Neutrophil (primary cell): ENCODE measurements at regions not wholly inside any gene's neighbourhood (a gene's known extent, or its start where the extent isn't known, plus 50 kb on each side); places are given as distances from the start of the nearest gene placed in this dataset.

ENCODE experiments used
- H3K27ac ChIP-seq: fragments of 200-600 bp; sonication (generic); 2 replicates; pipeline ENCODE4 v1.5.1; 2016; ENCODE audit warnings: mild to moderate bottlenecking, moderate library complexity
- H3K27me3 ChIP-seq: fragments of 200-600 bp; sonication (generic); 2 replicates; pipeline ENCODE4 v1.6.0; 2016; ENCODE audit warnings: mild to moderate bottlenecking
- H3K36me3 ChIP-seq: fragments of 200-600 bp; sonication (generic); 2 replicates; pipeline ENCODE4 v1.5.1; 2017
- H3K4me1 ChIP-seq, 2 experiments: fragments of 200-600 bp in 1 of 2; sonication (generic) in 1 of 2; 1 replicate in 1 of 2; 2 replicates in 1 of 2; pipeline versions ENCODE4 v1.5.1 to v1.6.1; 2013 to 2016; ENCODE audit warnings: low read depth in 1 of 2, low read length in 1 of 2, mild to moderate bottlenecking in 1 of 2, moderate library complexity in 1 of 2; ENCODE audit not compliant: control insufficient read depth in 1 of 2, insufficient read depth in 1 of 2
- H3K4me3 ChIP-seq, 2 experiments: fragments of 200-600 bp in 1 of 2; sonication (generic) in 1 of 2; 1 replicate in 1 of 2; 2 replicates in 1 of 2; pipeline ENCODE4 v1.5.1; 2013 to 2016; ENCODE audit warnings: low read depth in 1 of 2, low read length in 1 of 2, mild to moderate bottlenecking in 1 of 2, moderate library complexity in 1 of 2
- H3K9me3 ChIP-seq: fragments of 200-600 bp; sonication (generic); 2 replicates; pipeline ENCODE4 v1.5.1; 2016
- CTCF ChIP-seq: fragments of 200-600 bp; sonication (generic); IDR thresholded peaks from 2 replicates; pipeline ENCODE4 v1.5.1; 2016; ENCODE audit warnings: antibody characterized with exemption

- TF ChIP-seq CTCF, result no peak
- H3K27ac ChIP-seq, result no peak overlapping the region
- H3K4me3 ChIP-seq, result no peak overlapping the region
- no peaks in the 10 kb centered on the region for H3K36me3 ChIP-seq
- H3K27me3 ChIP-seq, result peaks cover 52% of the 10 kb centered on the region
- no peaks in the 10 kb centered on the region for H3K9me3 ChIP-seq
- no peaks in the 10 kb centered on the region for H3K4me1 ChIP-seq
Observed at GRCh38 chr20:4573564-4574355, 112.5 kb upstream of the PRNP start.

GRCh38 chr20:4571759-4572531 lies 114.3 kb upstream of the PRNP start:
- no peaks in the 10 kb centered on the region for H3K9me3 ChIP-seq
- no peak overlapping the region for H3K27ac ChIP-seq
- no peaks in the 10 kb centered on the region for H3K4me1 ChIP-seq

GRCh38 chr20:4569865-4570264 lies 116.4 kb upstream of the PRNP start:
- H3K27me3 ChIP-seq, result peaks cover 24% of the 10 kb centered on the region
- H3K36me3 ChIP-seq, result no peaks in the 10 kb centered on the region
- no peaks in the 10 kb centered on the region for H3K9me3 ChIP-seq
- H3K4me3 ChIP-seq, result no peak overlapping the region
- no peak for TF ChIP-seq CTCF
- H3K27ac ChIP-seq, result no peak overlapping the region
- H3K4me1 ChIP-seq, result no peaks in the 10 kb centered on the region

More at GRCh38 chr20:4571759-4572531, 114.3 kb upstream of the PRNP start:
- H3K27me3 ChIP-seq, result peaks cover 35% of the 10 kb centered on the region
- TF ChIP-seq CTCF, result no peak
- no peaks in the 10 kb centered on the region for H3K36me3 ChIP-seq
- no peak overlapping the region for H3K4me3 ChIP-seq

- no peaks in the 10 kb centered on the region for H3K4me1 ChIP-seq
- no peak overlapping the region for H3K27ac ChIP-seq
- TF ChIP-seq CTCF, result no peak
Observed at GRCh38 chr20:4569092-4569491, 117.2 kb upstream of the PRNP start.

GRCh38 chr20:4568361-4568959 lies 117.8 kb upstream of the PRNP start:
- no peak for TF ChIP-seq CTCF
- no peaks in the 10 kb centered on the region for H3K36me3 ChIP-seq
- peaks cover 25% of the 10 kb centered on the region for H3K27me3 ChIP-seq
- no peaks in the 10 kb centered on the region for H3K9me3 ChIP-seq
- no peak overlapping the region for H3K27ac ChIP-seq
- no peaks in the 10 kb centered on the region for H3K4me1 ChIP-seq
- H3K4me3 ChIP-seq, result no peak overlapping the region

More at GRCh38 chr20:4569092-4569491, 117.2 kb upstream of the PRNP start:
- Histone ChIP-seq H3K27me3 (peaks cover 25% of the 10 kb centered on the region), H3K36me3 (no peaks in the 10 kb centered on the region), H3K4me3 (no peak overlapping the region), H3K9me3 (no peaks in the 10 kb centered on the region)
